Activated T-cell treated with anti-CD3 and anti-CD28 coated beads, Interleukin-2, amount 50 U/mL, for 24 hours (primary cell): ENCODE measurements at regions not wholly inside any gene's neighbourhood (a gene's known extent, or its start where the extent isn't known, plus 50 kb on each side); places are given as distances from the start of the nearest gene placed in this dataset.
"Not testable (repeated sequence)": the region's sequence is repeated elsewhere in the genome, so short reads cannot be mapped to it uniquely, and the experiment has no call there.

Experiments used
- DNase-seq: peaks from one replicate; pipeline ENCODE4 v3.0.0-alpha.2; 2020
- H3K27ac Mint-ChIP-seq: 2 replicates; pipeline ENCODE4 v1.8.0; 2020; ENCODE audit warnings: mild to moderate bottlenecking, mixed read lengths
- H3K27me3 Mint-ChIP-seq: 2 replicates; pipeline ENCODE4 v1.8.0; 2020; ENCODE audit warnings: mixed read lengths
- H3K36me3 Mint-ChIP-seq: 2 replicates; pipeline ENCODE4 v1.8.0; 2020; ENCODE audit warnings: low read depth, mixed read lengths
- H3K4me1 Mint-ChIP-seq: 2 replicates; pipeline ENCODE4 v1.8.0; 2020; ENCODE audit warnings: low read depth, mixed read lengths
- H3K4me3 Mint-ChIP-seq: 2 replicates; pipeline ENCODE4 v1.8.0; 2020; ENCODE audit warnings: mild to moderate bottlenecking, moderate library complexity, mixed read lengths
- H3K9me3 Mint-ChIP-seq: 2 replicates; pipeline ENCODE4 v1.8.0; 2020; ENCODE audit warnings: mixed read lengths

- no peak overlapping the region for H3K4me3 Mint-ChIP-seq
- H3K27me3 Mint-ChIP-seq, result no peaks in the 10 kb centered on the region
- DNase-seq, result no peak
- no peak overlapping the region for H3K27ac Mint-ChIP-seq
- H3K4me1 Mint-ChIP-seq, result no peaks in the 10 kb centered on the region
- no peaks in the 10 kb centered on the region for H3K36me3 Mint-ChIP-seq
- no peaks in the 10 kb centered on the region for H3K9me3 Mint-ChIP-seq
Measured at GRCh38 chr2:67777836-67778429, 284.9 kb downstream of the C1D start.

- H3K9me3 Mint-ChIP-seq, H3K27me3 Mint-ChIP-seq, H3K4me1 Mint-ChIP-seq, H3K4me3 Mint-ChIP-seq, H3K36me3 Mint-ChIP-seq, H3K27ac Mint-ChIP-seq, DNase-seq: not testable (repeated sequence)
Measured at GRCh38 chr2:67780841-67781240, 282.0 kb downstream of the C1D start.

GRCh38 chr2:67782443-67782842, 280.4 kb downstream of the C1D start:
- Mint-ChIP-seq H3K27me3 (no peaks in the 10 kb centered on the region), H3K4me1 (no peaks in the 10 kb centered on the region), H3K36me3 (no peaks in the 10 kb centered on the region), H3K4me3 (no peak overlapping the region), H3K27ac (no peak overlapping the region), H3K9me3 (no peaks in the 10 kb centered on the region)
- DNase-seq, result no peak

- H3K27ac Mint-ChIP-seq, result no peak overlapping the region
- no peaks in the 10 kb centered on the region for H3K4me1 Mint-ChIP-seq
- no peak for DNase-seq
- no peaks in the 10 kb centered on the region for H3K27me3 Mint-ChIP-seq
- H3K9me3 Mint-ChIP-seq, result no peaks in the 10 kb centered on the region
- no peak overlapping the region for H3K4me3 Mint-ChIP-seq
- H3K36me3 Mint-ChIP-seq, result no peaks in the 10 kb centered on the region
Measured at GRCh38 chr2:67783026-67783425, 279.8 kb downstream of the C1D start.

- Mint-ChIP-seq H3K27me3 (peaks cover 5% of the 10 kb centered on the region), H3K4me1 (no peaks in the 10 kb centered on the region), H3K27ac (no peak overlapping the region), H3K4me3 (no peak overlapping the region), H3K36me3 (no peaks in the 10 kb centered on the region), H3K9me3 (no peaks in the 10 kb centered on the region)
- no peak for DNase-seq
Measured at GRCh38 chr2:67790622-67791021, 272.2 kb downstream of the C1D start.

- H3K36me3 Mint-ChIP-seq, result no peaks in the 10 kb centered on the region
- no peak for DNase-seq
- H3K4me3 Mint-ChIP-seq, result no peak overlapping the region
- H3K27ac Mint-ChIP-seq, result no peak overlapping the region
- H3K9me3 Mint-ChIP-seq, result no peaks in the 10 kb centered on the region
- no peaks in the 10 kb centered on the region for H3K4me1 Mint-ChIP-seq
- peaks cover 5% of the 10 kb centered on the region for H3K27me3 Mint-ChIP-seq
Measured at GRCh38 chr2:67792191-67792590, 270.6 kb downstream of the C1D start.

GRCh38 chr2:67792681-67793091, 270.1 kb downstream of the C1D start:
- no peak for DNase-seq
- Mint-ChIP-seq H3K4me1 (no peaks in the 10 kb centered on the region), H3K9me3 (no peaks in the 10 kb centered on the region), H3K4me3 (no peak overlapping the region), H3K36me3 (no peaks in the 10 kb centered on the region), H3K27me3 (peaks cover 5% of the 10 kb centered on the region), H3K27ac (no peak overlapping the region)

- Mint-ChIP-seq H3K27me3 (peaks cover 8% of the 10 kb centered on the region), H3K9me3 (no peaks in the 10 kb centered on the region), H3K4me1 (no peaks in the 10 kb centered on the region), H3K27ac (no peak overlapping the region), H3K4me3 (no peak overlapping the region), H3K36me3 (no peaks in the 10 kb centered on the region)
- DNase-seq, result no peak
Measured at GRCh38 chr2:67797801-67798540, 264.8 kb downstream of the C1D start.

GRCh38 chr2:67798541-67799160, 264.2 kb downstream of the C1D start:
- H3K36me3 Mint-ChIP-seq, result no peaks in the 10 kb centered on the region
- no peak overlapping the region for H3K27ac Mint-ChIP-seq
- no peak overlapping the region for H3K4me3 Mint-ChIP-seq
- H3K4me1 Mint-ChIP-seq, result no peaks in the 10 kb centered on the region
- no peaks in the 10 kb centered on the region for H3K9me3 Mint-ChIP-seq
- DNase-seq, result no peak
- H3K27me3 Mint-ChIP-seq, result peaks cover 6% of the 10 kb centered on the region

GRCh38 chr2:67799886-67800285, 262.9 kb downstream of the C1D start:
- Mint-ChIP-seq H3K36me3 (no peaks in the 10 kb centered on the region), H3K27ac (no peak overlapping the region), H3K4me3 (no peak overlapping the region), H3K4me1 (no peaks in the 10 kb centered on the region), H3K27me3 (peaks cover 3% of the 10 kb centered on the region), H3K9me3 (no peaks in the 10 kb centered on the region)
- no peak for DNase-seq

- Mint-ChIP-seq H3K36me3 (no peaks in the 10 kb centered on the region), H3K4me3 (no peak overlapping the region), H3K9me3 (no peaks in the 10 kb centered on the region), H3K27me3 (peaks cover 3% of the 10 kb centered on the region), H3K4me1 (no peaks in the 10 kb centered on the region), H3K27ac (no peak overlapping the region)
- no peak for DNase-seq
Measured at GRCh38 chr2:67802291-67802690, 260.5 kb downstream of the C1D start.

- Mint-ChIP-seq H3K4me1 (no peaks in the 10 kb centered on the region), H3K27me3 (peaks cover 3% of the 10 kb centered on the region), H3K9me3 (no peaks in the 10 kb centered on the region), H3K36me3 (no peaks in the 10 kb centered on the region), H3K4me3 (no peak overlapping the region), H3K27ac (no peak overlapping the region)
- no peak for DNase-seq
Measured at GRCh38 chr2:67802824-67803223, 260.0 kb downstream of the C1D start.

- Mint-ChIP-seq H3K4me1 (no peaks in the 10 kb centered on the region), H3K27me3 (peaks cover 3% of the 10 kb centered on the region), H3K4me3 (no peak overlapping the region), H3K27ac (no peak overlapping the region), H3K9me3 (no peaks in the 10 kb centered on the region), H3K36me3 (no peaks in the 10 kb centered on the region)
- DNase-seq, result no peak
Measured at GRCh38 chr2:67806816-67807215, 256.0 kb downstream of the C1D start.

- DNase-seq, result no peak
- Mint-ChIP-seq H3K4me3 (no peak overlapping the region), H3K4me1 (no peaks in the 10 kb centered on the region), H3K27ac (no peak overlapping the region), H3K9me3 (no peaks in the 10 kb centered on the region), H3K36me3 (no peaks in the 10 kb centered on the region), H3K27me3 (peaks cover 3% of the 10 kb centered on the region)
Measured at GRCh38 chr2:67808112-67808511, 254.7 kb downstream of the C1D start.

GRCh38 chr2:67812682-67813081, 250.1 kb downstream of the C1D start:
- Mint-ChIP-seq H3K4me3 (no peak overlapping the region), H3K27me3 (peaks cover 3% of the 10 kb centered on the region), H3K27ac (no peak overlapping the region), H3K4me1 (no peaks in the 10 kb centered on the region), H3K36me3 (no peaks in the 10 kb centered on the region), H3K9me3 (peaks cover 2% of the 10 kb centered on the region)
- DNase-seq, result no peak
